ENCODE measurements at regions not wholly inside any gene's neighbourhood (a gene's known extent, or its start where the extent isn't known, plus 50 kb on each side); places are given as distances from the start of the nearest gene placed in this dataset.

DNA sequence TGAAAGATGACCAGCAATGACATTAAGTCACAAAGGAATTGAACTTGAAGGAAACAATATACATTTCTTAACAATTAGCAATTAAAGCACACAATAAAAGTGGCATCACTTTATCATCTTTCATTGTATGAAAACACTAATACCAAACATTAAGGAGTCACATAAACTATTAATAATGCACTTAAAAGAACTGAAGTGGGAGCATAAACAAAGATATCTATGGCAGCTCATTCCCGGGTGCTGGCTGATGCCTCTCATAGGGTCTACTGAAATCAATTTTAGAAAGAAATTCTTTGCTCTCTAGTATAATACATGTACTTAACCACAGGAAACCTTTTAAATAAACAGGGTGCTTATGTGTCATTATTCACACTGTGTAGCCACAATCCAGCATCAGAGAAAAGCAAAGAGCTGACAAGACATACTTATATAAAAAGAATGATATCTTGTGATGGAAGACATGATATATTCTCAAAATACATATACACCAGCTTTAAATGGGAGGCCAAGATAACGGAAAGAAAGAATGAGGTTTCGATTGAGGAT is 1207.8 kb downstream of the EFNB2 start:
- TF ChIP-seq POLR2AphosphoS5 (IDR thresholded peaks at IDR 0.05; ENCODE audit: borderline replicate concordance, low read depth, low read length) (no peak), EZH2 (IDR thresholded peaks at IDR 0.05) (no peak)

Data from SK-N-MC (cell line).